CD4-positive, alpha-beta memory T cell (primary cell): ENCODE measurements at regions not wholly inside any gene's neighbourhood (a gene's known extent, or its start where the extent isn't known, plus 50 kb on each side); places are given as distances from the start of the nearest gene placed in this dataset.
"Not testable (repeated sequence)": the region's sequence is repeated elsewhere in the genome, so short reads cannot be mapped to it uniquely, and the experiment has no call there.

Experiments used
- CTCF ChIA-PET: fragments of 350-600 bp; sonication (Branson Sonifier 250); formaldehyde crosslinking; loops from one replicate; lab custom pipeline; 2021; ENCODE audit warnings: inconsistent platforms; ENCODE audit not compliant: partially characterized antibody; lab: Charles Lee
- POLR2A ChIA-PET: fragments of 350-600 bp; sonication (Branson Sonifier 250); formaldehyde crosslinking; loops from one replicate; lab custom pipeline; 2021; ENCODE audit not compliant: partially characterized antibody; lab: Charles Lee
- DNase-seq, 5 donors: peaks; one replicate each; pipeline versions ENCODE4 v3.0.0 to v3.0.0-alpha.2; 2020 to 2022; ENCODE audit warnings: mixed read lengths in 1 of 5
- H3K27ac ChIP-seq: one replicate; pipeline ENCODE4 v1.7.0; 2013; ENCODE audit warnings: low read depth, low read length
- H3K27me3 ChIP-seq: 2 replicates; pipeline ENCODE4 v1.7.0; 2013; ENCODE audit warnings: mild to moderate bottlenecking, low read length, moderate library complexity; ENCODE audit not compliant: insufficient read depth
- H3K36me3 ChIP-seq: 2 replicates; pipeline ENCODE4 v1.7.0; 2013; ENCODE audit warnings: mild to moderate bottlenecking, low read length, moderate library complexity; ENCODE audit not compliant: insufficient read depth
- H3K4me1 ChIP-seq: 2 replicates; pipeline ENCODE4 v1.7.0; 2013; ENCODE audit warnings: mild to moderate bottlenecking, low read length, moderate library complexity; ENCODE audit not compliant: insufficient read depth
- H3K4me3 ChIP-seq, 2 donors: one replicate each; pipeline ENCODE4 v1.7.0; 2013; ENCODE audit warnings: low read length in 2 of 2, mild to moderate bottlenecking in 1 of 2
- H3K9me3 ChIP-seq, 2 donors: one replicate each; pipeline ENCODE4 v1.7.0; 2013; ENCODE audit warnings: low read length in 2 of 2, control low read depth in 1 of 2; ENCODE audit not compliant: control insufficient read depth in 1 of 2
- H3K27ac Mint-ChIP-seq, 7 donors: one replicate each; pipeline ENCODE4 v1.8.0; 2020 to 2021; ENCODE audit warnings: mixed read lengths in 7 of 7, mild to moderate bottlenecking in 6 of 7, inconsistent platforms in 3 of 7, moderate library complexity in 3 of 7
- H3K27me3 Mint-ChIP-seq, 2 donors: one replicate each; pipeline ENCODE4 v1.8.0; 2020 to 2021; ENCODE audit warnings: mixed read lengths in 2 of 2
- H3K36me3 Mint-ChIP-seq, 2 donors: one replicate each; pipeline ENCODE4 v1.8.0; 2020 to 2021; ENCODE audit warnings: mixed read lengths in 2 of 2, inconsistent platforms in 1 of 2, mild to moderate bottlenecking in 1 of 2
- H3K4me1 Mint-ChIP-seq, 4 donors: one replicate each; pipeline ENCODE4 v1.8.0; 2020 to 2021; ENCODE audit warnings: mixed read lengths in 4 of 4, mild to moderate bottlenecking in 1 of 4
- H3K4me3 Mint-ChIP-seq, 8 donors: one replicate each; pipeline ENCODE4 v1.8.0; 2020 to 2021; ENCODE audit warnings: mixed read lengths in 8 of 8, mild to moderate bottlenecking in 7 of 8, moderate library complexity in 6 of 8, inconsistent platforms in 3 of 8
- H3K9me3 Mint-ChIP-seq, 8 donors: one replicate each; pipeline ENCODE4 v1.8.0; 2020 to 2021; ENCODE audit warnings: mixed read lengths in 8 of 8, mild to moderate bottlenecking in 5 of 8, inconsistent platforms in 3 of 8, moderate library complexity in 1 of 8
- intact Hi-C: fragments of 100-400 bp; cut with micrococcal nuclease; formaldehyde crosslinking; loops from one replicate; pipeline ENCODE4 v1.15.1; 2023

DNA sequence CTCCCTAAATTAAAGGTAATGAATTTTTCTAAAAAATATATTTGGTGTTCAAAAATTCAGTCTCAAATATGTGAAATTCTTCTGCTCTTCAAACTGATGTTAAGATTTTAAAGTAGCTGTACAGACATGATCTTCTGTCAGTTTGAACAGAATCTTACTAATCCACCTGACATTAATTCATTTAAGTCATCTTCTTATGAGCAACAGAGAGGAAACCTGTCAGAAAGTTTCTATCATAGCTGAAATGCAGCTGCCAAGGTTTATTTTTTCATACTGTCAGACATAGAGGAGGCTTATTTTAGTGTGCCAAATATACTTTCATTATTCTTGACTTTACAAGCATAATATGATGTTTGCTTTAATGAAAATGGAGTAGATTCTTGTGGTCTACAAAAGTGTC lies 686.6 kb upstream of the MIS18BP1 start:
- ChIA-PET POLR2A (no interaction called here), CTCF (no interaction called here)
- no peak for DNase-seq
- H3K36me3 ChIP-seq: no peaks in the 10 kb centered on the region
- intact Hi-C loops: no loop called here
- H3K27me3 ChIP-seq: no peaks in the 10 kb centered on the region
- no peak overlapping the region for H3K27ac Mint-ChIP-seq
- no peak overlapping the region for H3K4me3 Mint-ChIP-seq
- no peak overlapping the region for H3K27ac ChIP-seq
- H3K4me1 ChIP-seq: no peaks in the 10 kb centered on the region
- peaks cover 0 to 3% of the 10 kb centered on the region in 2 donors for H3K9me3 ChIP-seq
- no peaks in the 10 kb centered on the region for H3K36me3 Mint-ChIP-seq
- no peaks in the 10 kb centered on the region for H3K4me1 Mint-ChIP-seq
- H3K4me3 ChIP-seq: no peak overlapping the region
- H3K9me3 Mint-ChIP-seq: peaks cover 2 to 33% (median 17%) of the 10 kb centered on the region in 8 donors
- H3K27me3 Mint-ChIP-seq: no peaks in the 10 kb centered on the region

DNA sequence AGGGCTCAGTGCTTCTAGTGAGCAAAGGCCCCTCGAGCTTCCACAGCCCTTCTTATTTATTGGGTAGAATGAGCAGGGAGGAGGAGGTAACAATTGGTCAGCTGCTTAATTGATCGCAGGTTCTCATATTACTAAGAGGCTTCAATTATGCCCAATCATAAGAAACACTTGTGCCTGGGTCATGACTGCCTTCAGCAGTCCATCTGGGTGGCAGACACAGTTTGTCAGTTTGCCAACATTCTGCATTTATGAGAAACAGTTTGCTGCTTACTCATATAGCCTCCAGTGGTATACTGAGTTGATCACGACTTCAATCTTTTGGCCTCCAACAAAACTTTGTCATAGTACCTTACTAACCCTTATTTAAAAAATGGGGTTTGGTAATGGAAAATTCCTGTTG lies 667.0 kb upstream of the MIS18BP1 start:
- H3K27ac Mint-ChIP-seq, DNase-seq, intact Hi-C loops, H3K9me3 ChIP-seq, POLR2A ChIA-PET, H3K27me3 Mint-ChIP-seq, H3K4me3 Mint-ChIP-seq, H3K27ac ChIP-seq, H3K36me3 Mint-ChIP-seq, H3K4me1 Mint-ChIP-seq, CTCF ChIA-PET, H3K27me3 ChIP-seq, H3K36me3 ChIP-seq, H3K4me3 ChIP-seq, H3K4me1 ChIP-seq: not testable (repeated sequence)
- peaks cover 0 to 18% (median 5%) of the 10 kb centered on the region in 8 donors for H3K9me3 Mint-ChIP-seq

- no peaks in the 10 kb centered on the region for H3K4me1 Mint-ChIP-seq
- H3K36me3 Mint-ChIP-seq: no peaks in the 10 kb centered on the region
- intact Hi-C loops: no loop called here
- ChIA-PET POLR2A (no interaction called here), CTCF (no interaction called here)
- H3K4me3 Mint-ChIP-seq: no peak overlapping the region
- H3K27me3 ChIP-seq: no peaks in the 10 kb centered on the region
- no peaks in the 10 kb centered on the region for H3K9me3 ChIP-seq
- no peak overlapping the region for H3K27ac ChIP-seq
- H3K27me3 Mint-ChIP-seq: no peaks in the 10 kb centered on the region
- no peak for DNase-seq
- peaks cover 0 to 20% (median 10%) of the 10 kb centered on the region in 8 donors for H3K9me3 Mint-ChIP-seq
- H3K27ac Mint-ChIP-seq: no peak overlapping the region
- no peaks in the 10 kb centered on the region for H3K36me3 ChIP-seq
- H3K4me3 ChIP-seq: no peak overlapping the region
- H3K4me1 ChIP-seq: no peaks in the 10 kb centered on the region
These were observed 663.4 kb upstream of the MIS18BP1 start for GRCh38 chr14:45916340-45916953.

DNA sequence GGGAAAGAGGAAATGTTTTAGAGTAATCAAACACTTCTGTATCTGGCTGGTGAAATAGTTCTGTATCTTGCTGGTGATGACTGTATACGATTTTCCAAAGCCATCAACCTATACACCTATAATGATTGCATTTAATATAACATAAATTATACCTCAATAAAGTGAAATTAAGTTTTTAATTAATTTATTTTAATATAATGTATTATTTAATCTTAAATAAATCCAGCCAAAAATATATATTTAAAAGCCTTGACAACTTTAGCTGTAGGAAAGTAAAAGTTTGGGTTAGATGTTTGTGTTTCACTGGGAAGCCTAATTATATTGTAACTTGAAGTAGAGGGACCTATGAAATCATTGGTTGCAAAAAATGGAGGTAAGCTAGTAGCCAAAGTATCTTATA lies 654.8 kb upstream of the MIS18BP1 start:
- Mint-ChIP-seq H3K27me3 (no peaks in the 10 kb centered on the region), H3K27ac (no peak overlapping the region), H3K4me3 (no peak overlapping the region), H3K4me1 (no peaks in the 10 kb centered on the region), H3K9me3 (peaks cover 0 to 9% (median 3%) of the 10 kb centered on the region in 8 donors), H3K36me3 (no peaks in the 10 kb centered on the region)
- intact Hi-C loops: no loop called here
- Histone ChIP-seq H3K4me1 (no peaks in the 10 kb centered on the region), H3K27ac (no peak overlapping the region), H3K4me3 (no peak overlapping the region), H3K9me3 (no peaks in the 10 kb centered on the region), H3K27me3 (no peaks in the 10 kb centered on the region), H3K36me3 (no peaks in the 10 kb centered on the region)
- no peak for DNase-seq
- ChIA-PET CTCF (no interaction called here), POLR2A (no interaction called here)

DNA sequence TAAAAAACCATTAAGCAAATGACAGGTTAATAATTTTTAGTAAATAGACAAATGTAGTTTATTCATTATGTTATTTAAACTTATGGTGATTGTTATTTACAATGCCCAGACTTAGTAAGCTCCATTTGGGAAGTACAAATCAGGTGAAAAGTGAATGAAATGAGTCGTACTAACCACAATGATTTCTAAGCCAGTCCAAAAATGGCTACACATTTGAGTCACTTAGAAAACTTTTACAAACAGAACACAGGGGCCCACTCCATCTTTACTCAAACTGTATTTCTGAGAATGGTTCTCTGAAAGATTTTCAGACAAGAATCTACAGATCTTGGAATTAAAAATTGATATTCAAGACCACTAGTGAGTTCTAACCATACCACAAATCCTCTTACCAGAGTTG lies 653.3 kb upstream of the MIS18BP1 start:
- H3K9me3 ChIP-seq: no peaks in the 10 kb centered on the region
- H3K36me3 ChIP-seq: no peaks in the 10 kb centered on the region
- Mint-ChIP-seq H3K27me3 (no peaks in the 10 kb centered on the region), H3K27ac (no peak overlapping the region), H3K36me3 (no peaks in the 10 kb centered on the region), H3K9me3 (peaks cover 0 to 11% (median 2%) of the 10 kb centered on the region in 8 donors), H3K4me1 (no peaks in the 10 kb centered on the region), H3K4me3 (no peak overlapping the region)
- ChIA-PET CTCF (no interaction called here), POLR2A (no interaction called here)
- no peak for DNase-seq
- intact Hi-C loops: no loop called here
- no peaks in the 10 kb centered on the region for H3K27me3 ChIP-seq
- H3K4me3 ChIP-seq: no peak overlapping the region
- H3K4me1 ChIP-seq: no peaks in the 10 kb centered on the region
- H3K27ac ChIP-seq: no peak overlapping the region

GRCh38 chr14:45905672-45906071 lies 652.7 kb upstream of the MIS18BP1 start:
- ChIA-PET POLR2A (no interaction called here), CTCF (no interaction called here)
- Mint-ChIP-seq H3K27me3 (no peaks in the 10 kb centered on the region), H3K9me3 (peaks cover 0 to 11% (median 2%) of the 10 kb centered on the region in 8 donors), H3K4me3 (no peak overlapping the region), H3K4me1 (no peaks in the 10 kb centered on the region), H3K36me3 (no peaks in the 10 kb centered on the region), H3K27ac (no peak overlapping the region)
- DNase-seq: no peak
- Histone ChIP-seq H3K4me3 (no peak overlapping the region), H3K36me3 (no peaks in the 10 kb centered on the region), H3K27ac (no peak overlapping the region), H3K4me1 (no peaks in the 10 kb centered on the region), H3K27me3 (no peaks in the 10 kb centered on the region), H3K9me3 (no peaks in the 10 kb centered on the region)
- intact Hi-C loops: no loop called here

GRCh38 chr14:45904314-45904713 lies 651.3 kb upstream of the MIS18BP1 start:
- no peak for DNase-seq
- Histone ChIP-seq H3K4me3 (no peak overlapping the region), H3K27ac (no peak overlapping the region), H3K4me1 (no peaks in the 10 kb centered on the region), H3K36me3 (no peaks in the 10 kb centered on the region), H3K9me3 (no peaks in the 10 kb centered on the region), H3K27me3 (no peaks in the 10 kb centered on the region)
- Mint-ChIP-seq H3K36me3 (no peaks in the 10 kb centered on the region), H3K27ac (no peak overlapping the region), H3K27me3 (no peaks in the 10 kb centered on the region), H3K4me1 (no peaks in the 10 kb centered on the region), H3K9me3 (peaks cover 0 to 6% (median 2%) of the 10 kb centered on the region in 8 donors), H3K4me3 (no peak overlapping the region)
- CTCF ChIA-PET: no interaction called here
- POLR2A ChIA-PET: no interaction called here
- intact Hi-C loops: no loop called here

DNA sequence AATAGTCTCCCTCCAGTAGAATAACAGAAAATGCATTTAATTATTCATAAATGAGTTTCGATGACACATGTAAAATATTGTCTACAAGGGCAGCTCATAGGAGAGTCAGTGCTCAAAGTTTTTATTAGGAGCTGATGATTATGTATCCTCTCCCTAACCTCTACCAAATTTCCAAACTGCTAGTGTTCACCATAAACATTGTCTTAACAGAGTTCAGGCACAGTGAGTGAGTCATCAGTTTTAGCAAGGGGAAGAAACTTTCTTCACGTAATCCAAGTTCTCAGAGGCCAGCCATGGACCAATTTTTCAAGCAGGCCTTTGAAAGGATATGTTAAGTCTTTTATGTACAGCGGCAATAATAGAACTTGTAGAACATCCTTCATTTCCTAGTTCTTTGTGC lies 649.2 kb upstream of the MIS18BP1 start:
- Histone ChIP-seq H3K27me3 (no peaks in the 10 kb centered on the region), H3K9me3 (no peaks in the 10 kb centered on the region), H3K36me3 (no peaks in the 10 kb centered on the region), H3K4me1 (no peaks in the 10 kb centered on the region), H3K27ac (no peak overlapping the region), H3K4me3 (no peak overlapping the region)
- Mint-ChIP-seq H3K27ac (no peak overlapping the region), H3K4me1 (no peaks in the 10 kb centered on the region), H3K27me3 (no peaks in the 10 kb centered on the region), H3K36me3 (no peaks in the 10 kb centered on the region), H3K4me3 (no peak overlapping the region), H3K9me3 (peaks cover 0 to 13% (median 3%) of the 10 kb centered on the region in 8 donors)
- ChIA-PET POLR2A (no interaction called here), CTCF (no interaction called here)
- DNase-seq: no peak
- intact Hi-C loops: no loop called here
